ENCODE measurements at regions not wholly inside any gene's neighbourhood (a gene's known extent, or its start where the extent isn't known, plus 50 kb on each side); places are given as distances from the start of the nearest gene placed in this dataset.

- no peak for DNase-seq
These were observed 503.4 kb downstream of the PLXNA4 start for GRCh38 chr7:132072873-132073272.

DNA sequence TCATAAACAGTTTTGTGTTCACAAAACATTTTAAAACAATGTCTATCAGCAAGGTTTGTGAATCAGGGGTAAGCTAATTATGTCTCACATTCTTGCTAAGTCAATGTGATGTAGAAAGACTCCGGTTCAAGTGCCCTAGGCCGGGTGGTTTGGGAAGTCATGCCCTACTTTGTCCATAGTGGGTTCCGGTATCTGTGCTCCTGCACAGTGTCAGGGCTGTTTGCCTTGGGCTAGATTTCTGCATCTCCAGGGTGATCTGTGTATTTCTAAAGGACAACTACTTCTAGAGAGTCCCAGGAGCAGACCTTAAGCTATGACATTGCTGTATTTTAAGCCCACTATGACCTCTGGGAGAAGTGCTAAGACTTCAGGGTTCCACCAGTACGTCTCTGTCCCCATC is 504.1 kb downstream of the PLXNA4 start:
- no peak for DNase-seq

GRCh38 chr7:132069306-132069705 is 507.0 kb downstream of the PLXNA4 start:
- no peak for DNase-seq

DNA sequence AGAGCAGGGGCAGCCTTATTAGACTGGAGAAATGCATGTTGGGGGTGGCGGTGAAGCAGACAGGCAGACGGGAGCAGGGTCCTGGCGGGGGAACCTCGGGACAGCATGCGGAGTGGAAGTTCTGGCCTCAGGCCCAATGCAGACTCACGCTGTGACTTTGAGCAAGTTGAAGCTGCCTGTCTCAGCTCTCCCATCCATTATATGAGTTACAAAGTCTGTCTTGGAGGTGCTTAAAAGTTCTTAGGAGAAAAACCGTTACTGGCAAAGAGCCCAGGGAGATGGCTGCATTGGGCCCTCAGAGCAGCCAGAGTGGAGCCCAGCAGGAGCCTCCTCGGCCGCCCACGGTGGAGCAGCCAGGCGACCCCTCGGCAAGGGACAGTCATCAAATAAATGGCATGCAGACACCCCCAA is 509.5 kb downstream of the PLXNA4 start:
- DNase-seq: no peak

DNA sequence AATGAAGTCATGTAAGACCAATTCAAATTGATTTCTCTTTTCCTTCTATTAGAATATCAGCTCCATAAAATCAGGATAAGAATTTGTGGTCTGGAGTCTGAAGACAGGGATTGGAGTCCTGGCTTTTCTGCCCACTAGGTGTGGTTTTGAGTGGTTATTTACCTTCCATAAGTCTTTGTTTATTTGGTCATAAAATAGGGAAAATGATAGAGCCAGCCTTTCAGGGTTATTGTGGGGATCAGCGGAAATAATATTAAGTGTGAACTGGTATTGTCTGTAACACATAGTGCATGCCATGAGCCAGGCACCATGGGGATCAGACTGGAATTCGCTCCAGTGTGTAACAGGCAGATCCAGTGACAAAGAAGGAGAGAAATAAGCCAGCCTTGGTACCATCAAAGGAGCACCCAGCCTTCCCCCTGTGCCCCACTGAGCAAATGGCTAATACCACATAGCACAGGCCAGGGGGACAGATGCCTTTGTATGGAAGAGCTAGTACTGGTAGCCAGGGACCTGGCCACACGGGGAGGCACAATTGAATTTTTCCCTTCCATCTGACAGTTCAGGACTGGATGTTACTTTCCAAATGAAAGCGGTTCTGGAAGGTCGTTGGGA is 509.7 kb upstream of the PODXL start:
- no peak for DNase-seq

GRCh38 chr7:132065193-132065988 is 509.0 kb upstream of the PODXL start:
- DNase-seq: no peak

- DNase-seq: no peak
These were observed 507.4 kb upstream of the PODXL start for GRCh38 chr7:132063800-132064199.

- DNase-seq: no peak
These were observed 505.5 kb upstream of the PODXL start for GRCh38 chr7:132061937-132062336.

DNA sequence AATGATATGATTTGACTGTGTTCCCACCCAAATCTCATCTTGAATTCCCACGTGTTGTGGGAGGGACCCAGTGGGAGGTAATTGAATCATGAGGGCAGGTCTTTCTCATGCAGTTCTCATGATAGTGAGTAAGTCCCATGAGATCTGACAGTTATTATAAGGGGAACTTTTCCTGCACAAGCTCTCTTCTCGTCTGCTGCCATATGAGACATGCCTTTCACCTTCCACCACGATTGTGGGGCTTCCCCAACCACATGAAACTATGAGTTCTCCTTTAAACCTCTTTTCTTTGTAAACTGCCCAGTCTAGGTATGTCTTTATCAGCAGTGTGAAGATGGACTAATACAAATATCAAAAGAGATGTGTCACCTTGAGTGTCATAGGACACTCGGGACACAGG is 502.7 kb upstream of the PODXL start:
- DNase-seq: no peak

DNA sequence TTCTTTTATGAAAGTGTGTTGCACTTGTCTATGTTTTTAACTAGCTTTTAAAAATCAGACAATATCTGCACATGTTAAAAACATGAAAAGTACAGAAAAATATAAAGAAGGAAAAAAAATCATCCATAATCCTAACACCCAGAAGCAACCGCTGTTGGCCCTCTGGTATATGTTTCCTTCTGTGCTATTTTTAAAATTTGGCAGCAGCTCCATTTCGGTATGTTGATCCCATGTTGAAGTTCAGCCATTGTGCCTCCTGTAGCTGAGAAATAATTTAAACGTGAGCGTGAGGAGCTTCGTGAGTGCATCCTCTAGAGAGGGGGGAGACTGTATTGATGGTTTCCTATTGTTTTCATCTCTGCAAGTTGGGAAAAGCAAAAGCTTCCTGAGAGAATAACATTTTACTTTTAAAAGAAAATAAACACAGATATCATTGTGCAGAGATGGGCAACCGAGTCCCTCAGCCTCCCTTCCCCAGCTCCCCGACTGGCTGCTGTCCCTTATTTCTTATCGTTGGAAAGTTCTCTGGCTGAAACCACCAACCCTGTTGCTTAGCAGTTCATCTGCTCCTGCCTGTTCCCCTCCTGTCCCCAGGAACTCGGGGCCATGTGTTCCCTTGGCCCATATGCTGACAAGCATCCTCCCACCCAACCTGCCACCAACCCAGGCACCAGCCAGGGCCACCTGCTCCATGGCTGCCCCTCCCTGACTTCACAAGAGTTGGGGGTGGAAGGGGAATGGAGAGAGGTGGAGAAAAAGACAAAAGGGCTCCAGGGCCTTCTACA is 499.1 kb upstream of the PODXL start:
- no peak for DNase-seq

DNA sequence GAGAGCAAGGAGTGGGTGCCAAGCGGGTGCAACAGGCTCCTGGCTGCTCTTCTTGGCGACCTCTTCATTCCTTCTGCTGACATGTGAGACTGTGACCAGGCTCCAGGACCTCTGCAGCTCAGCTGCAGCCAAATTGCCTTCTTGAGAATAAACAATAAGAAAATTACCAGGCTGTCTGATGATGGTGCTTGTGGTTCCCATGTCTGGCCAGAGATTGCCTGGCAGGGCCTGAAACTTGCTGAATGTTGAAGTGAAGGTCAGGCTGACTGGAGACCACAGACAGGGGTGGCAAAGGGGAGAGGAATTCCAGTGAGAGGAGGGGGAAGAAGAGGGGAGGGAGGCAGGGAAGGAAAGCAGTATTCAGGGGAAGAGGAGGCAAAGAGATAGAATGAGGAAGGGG is 497.4 kb upstream of the PODXL start:
- no peak for DNase-seq

DNA sequence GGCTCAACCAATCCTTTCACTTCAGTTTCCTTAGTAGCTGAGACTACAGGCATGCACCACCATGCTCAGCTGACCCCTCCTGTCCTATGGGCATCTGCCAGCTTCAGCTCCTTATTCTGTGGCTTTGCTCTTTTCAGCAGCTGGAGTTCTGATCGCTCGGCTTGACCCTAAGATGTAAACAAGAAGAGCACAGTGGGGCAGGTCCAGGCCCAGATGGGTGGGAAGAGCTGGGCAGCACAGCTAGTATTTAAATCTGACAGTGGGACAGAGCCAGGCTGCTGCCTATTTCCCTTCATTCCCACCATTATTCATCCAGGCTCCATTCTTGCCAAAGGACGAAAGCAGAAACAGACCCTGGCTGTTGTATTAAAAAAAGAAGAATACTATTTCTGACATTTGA is 494.9 kb upstream of the PODXL start:
- no peak for DNase-seq

DNA sequence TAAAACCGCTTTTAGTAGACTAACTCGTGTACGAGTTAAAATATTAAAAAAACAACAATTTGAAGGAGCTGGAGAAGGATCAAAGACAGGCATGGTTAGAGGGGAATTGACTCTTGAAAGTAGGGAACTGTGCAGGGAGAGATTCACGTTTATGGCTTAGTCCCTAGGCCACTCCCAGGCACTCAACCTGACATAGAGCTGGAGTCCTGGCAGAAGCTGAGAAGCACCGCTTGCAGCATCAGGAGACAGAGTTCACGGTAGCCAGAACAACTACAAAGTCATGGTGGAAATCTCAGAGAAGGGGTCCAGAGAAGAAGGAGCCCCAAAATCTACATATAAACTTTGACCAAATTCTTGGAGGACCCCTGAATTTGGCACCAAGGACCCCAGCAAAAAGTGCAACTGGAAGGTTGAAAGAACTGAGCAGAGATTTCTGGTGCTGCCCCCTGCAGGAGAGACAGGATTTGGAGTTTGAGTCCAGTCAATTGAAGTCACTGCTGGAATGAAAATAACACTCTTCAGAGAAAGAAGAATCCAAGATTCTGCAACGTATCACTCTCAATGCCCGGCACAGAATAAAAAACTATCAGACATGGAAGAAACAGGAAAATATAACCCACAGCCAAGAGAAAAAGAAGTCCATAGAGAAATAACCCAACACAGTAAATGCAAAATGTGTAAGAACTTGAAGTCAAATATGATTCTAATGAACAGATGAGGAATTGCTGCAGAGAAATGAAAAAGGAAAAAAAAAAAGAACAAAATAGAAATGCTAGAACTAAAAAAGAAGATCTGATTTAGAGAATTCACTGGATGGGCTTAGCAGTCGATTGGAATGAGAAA is 493.3 kb upstream of the PODXL start:
- DNase-seq: peak in 1 of 2 experiments; percentile 60

- DNase-seq: no peak
These were observed 489.1 kb upstream of the PODXL start for GRCh38 chr7:132045481-132045980.

DNA sequence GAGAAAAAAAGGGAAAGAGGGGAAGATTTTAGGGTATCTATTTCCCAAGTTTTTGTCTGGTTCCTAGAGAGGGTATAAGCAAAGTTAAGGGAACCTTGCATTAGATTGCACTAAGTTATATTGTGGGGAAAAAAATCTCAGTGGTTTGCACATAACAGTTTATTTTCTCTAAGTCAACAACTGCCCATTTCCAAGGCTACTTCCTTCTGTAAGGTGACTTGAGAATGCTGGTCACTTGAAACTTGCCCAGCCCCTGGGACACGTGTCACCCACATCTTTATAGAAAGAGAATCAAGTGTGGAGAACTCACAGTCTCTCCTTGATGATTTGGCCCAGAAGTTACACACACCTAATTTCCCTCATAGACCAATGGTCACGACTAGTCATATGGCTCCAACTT is 488.6 kb upstream of the PODXL start:
- no peak for DNase-seq

GRCh38 chr7:132044247-132044646 is 487.8 kb upstream of the PODXL start:
- DNase-seq: no peak

- DNase-seq: no peak
These were observed 484.7 kb upstream of the PODXL start for GRCh38 chr7:132041108-132041507.

GRCh38 chr7:132035517-132036362 is 479.3 kb upstream of the PODXL start:
- no peak for DNase-seq

DNA sequence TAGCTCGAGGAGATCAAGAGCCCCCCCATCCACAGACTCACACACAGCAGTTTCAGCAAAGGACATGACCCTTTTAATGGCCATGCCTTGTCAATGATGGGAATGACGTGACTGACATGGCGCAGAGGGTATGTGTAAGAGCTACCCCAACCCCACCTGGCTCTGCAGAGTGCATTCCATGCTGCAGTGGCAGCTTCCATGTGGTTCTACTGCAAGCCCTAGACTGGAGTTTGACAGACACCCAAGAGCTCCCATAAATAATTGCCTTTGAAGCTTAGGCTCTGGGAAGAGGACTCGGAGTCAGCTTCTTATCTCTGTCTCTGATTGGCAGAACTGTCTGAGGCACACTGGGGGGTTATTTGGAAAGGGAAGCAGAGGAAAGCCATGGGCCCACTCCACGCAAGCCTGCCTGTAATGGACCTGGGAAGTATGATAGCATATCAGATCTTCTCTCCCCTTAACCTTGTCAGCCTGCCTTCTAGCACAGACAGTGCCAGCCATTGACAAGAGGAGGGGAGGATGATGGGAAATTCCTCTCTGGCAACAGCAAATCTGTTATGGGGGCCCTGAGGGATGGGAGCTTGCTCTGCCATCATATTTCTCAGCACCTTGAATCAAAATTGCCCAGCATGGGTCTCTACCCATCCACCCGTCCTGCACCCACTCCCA is 478.5 kb upstream of the PODXL start:
- no peak for DNase-seq

- DNase-seq: no peak
These were observed 474.5 kb upstream of the PODXL start for GRCh38 chr7:132030883-132031282.

GRCh38 chr7:132030086-132030568 is 473.7 kb upstream of the PODXL start:
- no peak for DNase-seq

All from NCI-H1930 (cell line).